HG03025 (cell line): ENCODE measurements at regions not wholly inside any gene's neighbourhood (a gene's known extent, or its start where the extent isn't known, plus 50 kb on each side); places are given as distances from the start of the nearest gene placed in this dataset.

ENCODE experiments used
- ATAC-seq: cut with Tn5 transposase; IDR thresholded peaks from one replicate; pipeline ENCODE4 v1.9.1; 2021; ENCODE audit warnings: mild to moderate bottlenecking, moderate library complexity; ENCODE audit not compliant: unreplicated experiment, low FRiP score

GRCh38 chr2:15762449-15762848 lies 170.8 kb downstream of the DDX1 start:
- no peak for ATAC-seq

GRCh38 chr2:15763106-15763821 lies 171.6 kb downstream of the DDX1 start:
- ATAC-seq: no peak

DNA sequence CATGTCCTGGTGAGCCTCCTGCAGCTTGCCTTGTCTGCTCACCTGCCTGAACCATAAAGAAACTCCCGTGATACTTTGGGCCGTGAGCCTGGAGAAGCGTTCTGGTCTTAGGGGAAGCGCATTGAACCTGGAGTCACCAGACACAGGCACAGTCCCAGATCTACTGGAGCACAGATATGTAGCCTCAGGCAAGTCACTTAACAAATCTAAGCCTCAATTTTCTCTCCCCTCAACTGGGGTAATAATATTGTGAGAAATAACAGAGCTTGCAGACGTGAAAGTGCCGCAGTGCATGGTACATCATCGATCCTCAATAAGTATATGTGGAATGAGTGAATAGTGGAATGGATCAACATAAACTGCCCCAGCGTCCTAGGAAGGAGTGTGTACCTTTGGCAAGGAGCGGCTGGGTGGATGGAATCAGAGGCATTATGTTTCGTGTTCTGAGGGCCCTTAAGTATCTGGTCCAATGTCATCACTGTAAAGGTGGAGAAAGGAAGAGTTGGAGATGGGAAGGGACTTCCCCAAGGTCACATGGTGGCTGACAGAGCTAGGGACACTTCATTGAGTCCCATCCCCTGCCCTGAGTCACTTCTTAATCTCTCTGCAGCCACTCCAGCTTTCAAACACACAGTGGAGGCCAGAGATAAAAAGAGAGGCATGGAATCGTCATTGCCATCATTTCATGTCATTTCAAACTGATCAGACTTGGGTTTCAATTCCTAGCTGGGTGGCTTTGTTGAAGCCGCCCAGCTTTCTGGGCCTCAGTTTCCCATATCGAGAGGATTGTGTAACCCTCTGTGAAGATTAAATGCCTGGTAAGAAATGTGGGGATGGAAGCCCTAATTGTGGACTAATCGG lies 172.4 kb downstream of the DDX1 start:
- no peak for ATAC-seq

GRCh38 chr2:15764683-15765011 lies 173.0 kb downstream of the DDX1 start:
- ATAC-seq: no peak

- ATAC-seq: no peak
These were observed 173.5 kb downstream of the DDX1 start for GRCh38 chr2:15765211-15765610.

DNA sequence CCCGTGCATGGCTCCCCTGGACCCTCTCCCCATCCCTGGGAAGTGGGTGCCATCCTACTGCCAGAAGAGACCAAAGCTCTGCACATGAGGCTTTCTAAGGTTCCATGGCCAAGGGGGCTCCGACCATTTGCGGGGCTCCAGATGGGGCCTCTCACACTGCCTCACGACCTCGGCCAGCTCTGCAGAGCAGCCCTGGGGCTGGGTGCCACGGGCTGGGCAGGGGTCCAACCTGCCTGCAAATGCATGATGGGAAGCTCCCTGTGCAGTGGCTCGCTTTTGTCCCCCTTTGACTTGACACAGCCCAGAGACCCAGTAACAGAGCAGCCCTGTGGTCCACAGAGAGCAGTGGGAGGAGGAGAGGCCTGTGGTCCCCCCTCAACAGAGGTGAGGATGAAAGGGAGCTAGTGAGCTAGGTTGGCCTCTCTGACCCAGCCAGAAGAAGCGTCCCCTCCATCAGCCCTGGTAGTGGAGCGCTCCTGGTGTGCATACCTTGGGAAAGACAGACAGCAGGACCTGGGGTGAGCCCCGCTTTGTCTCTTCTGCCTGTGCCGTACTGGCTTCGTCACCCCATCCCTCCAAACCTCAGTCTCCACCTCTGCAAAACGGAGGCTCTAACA lies 174.1 kb downstream of the DDX1 start:
- no peak for ATAC-seq

- ATAC-seq: no peak
These were observed 174.0 kb upstream of the MYCN start for GRCh38 chr2:15766303-15766861.

DNA sequence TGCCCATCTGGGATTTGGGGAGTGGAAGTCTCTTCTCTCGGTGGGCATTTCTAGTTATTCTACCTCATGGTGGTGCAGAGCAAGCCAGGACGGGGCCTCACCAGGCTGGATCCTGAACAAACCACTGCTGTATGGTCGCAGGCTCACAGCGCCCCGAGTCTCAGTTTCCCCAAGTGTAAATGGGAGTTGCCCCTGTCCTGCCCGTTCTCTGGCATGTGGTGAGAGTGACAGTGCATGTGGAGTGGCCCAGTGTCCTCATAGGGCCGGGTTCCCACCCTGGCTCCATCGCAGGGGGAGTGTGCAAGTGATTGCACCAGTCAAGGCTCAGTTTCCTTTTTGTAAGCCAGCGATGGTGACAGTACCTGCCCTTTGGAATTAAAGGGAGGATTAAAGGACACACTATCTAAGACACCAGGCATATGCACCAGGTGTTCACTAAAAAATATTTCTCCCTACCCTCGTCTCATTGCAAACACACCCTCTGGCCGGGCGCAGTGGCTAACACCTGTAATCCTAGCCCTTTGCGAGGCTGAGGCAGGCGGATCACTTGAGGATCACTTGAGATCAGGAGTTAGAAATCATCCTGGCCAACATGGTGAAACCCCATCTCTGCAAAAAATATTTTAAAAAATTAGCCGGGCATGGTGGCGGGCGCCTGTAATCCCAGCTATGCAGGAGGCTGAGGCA lies 173.3 kb upstream of the MYCN start:
- no peak for ATAC-seq

DNA sequence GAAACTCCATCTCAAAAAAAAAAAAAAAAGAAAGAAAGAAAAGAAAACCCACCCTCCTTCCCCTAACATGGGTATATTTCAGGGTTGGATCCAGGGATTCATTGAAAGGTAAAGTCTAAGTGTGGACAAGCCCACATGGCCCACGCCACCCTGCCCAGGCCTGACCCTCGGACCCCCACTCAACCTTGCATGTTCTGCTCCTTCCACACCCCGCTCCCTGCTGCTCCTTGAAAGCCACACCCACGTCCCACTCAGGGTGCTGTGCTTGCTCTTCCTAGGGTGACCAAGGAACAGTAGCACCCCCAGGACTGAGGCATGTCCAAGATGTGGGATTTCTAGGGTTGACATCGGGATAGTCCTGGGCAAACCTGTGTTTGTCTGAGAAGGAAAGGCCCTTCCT lies 172.7 kb upstream of the MYCN start:
- no peak for ATAC-seq

DNA sequence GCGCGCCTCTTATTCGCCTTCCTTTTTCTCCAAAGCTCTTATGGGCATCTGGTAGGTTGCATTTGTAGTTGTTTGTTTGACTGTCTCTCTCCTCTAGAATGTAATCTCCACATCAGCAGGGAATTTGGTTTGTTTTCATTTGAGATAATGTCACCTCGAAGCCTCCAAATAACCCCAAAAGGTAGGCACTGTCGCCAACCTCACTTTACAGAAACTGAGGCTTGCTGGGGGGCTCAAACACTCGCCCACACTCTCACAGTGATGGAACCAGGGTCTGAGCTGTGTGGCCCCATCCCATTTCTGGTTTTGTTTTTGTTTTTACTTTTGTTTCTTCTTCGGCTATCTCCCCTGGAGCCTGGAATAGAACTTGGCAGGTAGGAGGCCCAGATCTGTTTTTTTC lies 172.2 kb upstream of the MYCN start:
- ATAC-seq: no peak

DNA sequence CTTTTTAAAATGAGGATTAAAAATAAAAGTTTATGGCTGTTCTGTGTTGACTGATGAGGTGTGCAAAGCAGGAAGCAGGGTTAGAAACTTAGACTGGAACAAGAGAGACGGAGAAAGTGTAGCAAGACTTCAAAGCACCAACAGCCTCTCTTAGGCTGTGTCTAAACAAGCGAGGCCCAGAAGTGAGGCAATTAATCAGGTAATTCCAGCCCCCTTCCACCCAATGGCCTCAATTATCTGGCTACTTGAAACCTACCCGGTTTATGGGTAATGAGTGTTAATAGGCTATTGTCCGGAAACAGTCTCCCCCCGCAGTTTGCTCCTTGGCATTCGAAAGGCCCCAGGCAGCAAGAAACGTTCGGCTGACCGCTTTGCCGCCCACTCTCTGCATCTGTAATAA lies 171.7 kb upstream of the MYCN start:
- ATAC-seq: no peak

- ATAC-seq: no peak
These were observed 171.1 kb upstream of the MYCN start for GRCh38 chr2:15769235-15769634.

DNA sequence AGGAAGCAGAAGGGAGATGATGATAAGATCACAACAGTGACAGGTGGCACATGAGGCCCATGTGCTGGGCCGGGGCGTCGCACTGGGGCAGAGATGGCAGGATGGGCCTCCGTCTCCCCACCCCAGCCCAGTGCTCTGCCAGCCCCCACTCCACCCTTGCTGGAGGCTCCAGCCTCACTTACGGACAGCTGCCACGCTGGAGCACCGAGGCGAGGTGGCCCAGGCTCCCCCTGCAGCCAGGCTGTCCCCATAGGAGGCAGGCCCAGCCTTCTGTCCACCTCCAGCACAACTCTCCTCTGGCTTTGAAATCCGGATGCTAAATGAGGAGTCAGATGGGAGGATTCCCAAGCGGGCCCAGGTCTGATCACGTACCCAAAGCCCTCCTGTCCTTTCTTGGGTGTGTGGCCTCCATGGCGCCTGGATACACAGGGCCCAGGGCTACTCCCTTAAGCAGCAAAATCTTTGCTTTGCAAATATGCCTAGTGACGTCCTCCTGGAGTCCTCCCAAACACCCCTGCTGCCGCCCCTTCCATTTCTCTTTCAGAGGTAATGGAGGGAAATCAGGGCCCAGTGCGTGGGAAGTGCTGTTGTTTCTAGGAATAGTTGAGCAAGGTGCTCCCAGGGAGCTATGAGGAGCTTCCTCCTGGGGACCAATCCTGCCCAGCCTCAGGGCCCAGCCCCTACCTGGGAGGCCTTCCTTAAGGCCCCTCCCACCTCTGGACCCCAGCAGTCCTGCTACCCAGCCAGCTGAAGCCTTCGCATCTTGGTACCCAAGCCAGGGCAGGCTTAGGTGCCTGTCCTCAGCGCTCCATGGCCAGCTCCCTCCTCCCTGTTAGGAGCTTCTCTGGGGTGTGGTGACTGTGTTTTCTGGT lies 170.4 kb upstream of the MYCN start:
- no peak for ATAC-seq

DNA sequence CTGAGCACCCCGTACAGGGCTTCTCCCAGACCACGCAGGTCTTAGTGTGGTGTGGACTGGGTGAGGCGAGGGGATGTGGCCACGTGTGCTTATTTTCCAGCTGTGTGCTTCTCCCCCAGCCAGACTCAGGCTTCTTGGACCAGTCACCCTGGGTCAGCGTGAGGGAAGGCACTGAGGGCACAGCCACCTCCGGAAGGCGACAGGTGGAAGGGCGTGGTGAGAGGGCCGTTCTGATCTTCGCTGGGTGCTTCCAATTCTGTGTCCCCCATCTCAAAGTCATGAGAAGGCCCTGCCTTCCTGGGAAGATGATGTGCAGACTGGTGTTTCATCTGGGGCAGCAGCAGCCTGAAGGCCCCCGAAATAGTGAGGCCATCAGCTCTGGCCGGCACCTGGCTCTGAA lies 169.7 kb upstream of the MYCN start:
- no peak for ATAC-seq

- ATAC-seq: no peak
These were observed 169.2 kb upstream of the MYCN start for GRCh38 chr2:15771124-15771523.

DNA sequence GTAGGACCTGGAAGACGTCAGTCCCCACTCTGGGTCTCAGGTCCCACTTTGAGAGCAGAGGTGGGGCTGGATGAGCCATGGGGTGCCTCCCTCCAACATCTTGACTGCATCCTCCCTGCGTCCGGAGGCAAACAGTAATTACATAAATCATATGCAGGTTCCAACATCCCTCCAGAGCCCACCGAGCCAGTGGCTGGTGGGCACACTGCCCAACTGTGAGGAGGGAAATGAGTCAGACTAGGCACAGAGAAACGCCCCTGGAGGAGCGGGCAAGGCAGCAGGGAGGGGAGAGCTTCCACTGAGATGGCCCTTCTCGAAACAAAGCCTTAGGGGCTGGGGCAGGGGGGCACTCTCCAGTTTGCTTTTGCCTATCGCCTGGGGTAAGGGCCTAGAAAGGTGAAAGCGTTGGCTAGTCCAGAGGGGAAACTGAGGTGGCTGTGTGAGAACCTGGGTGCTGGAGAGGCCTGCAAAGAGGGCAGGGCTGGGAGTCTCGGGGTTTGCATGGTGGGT lies 168.2 kb upstream of the MYCN start:
- no peak for ATAC-seq

- no peak for ATAC-seq
These were observed 167.7 kb upstream of the MYCN start for GRCh38 chr2:15772681-15773080.

- no peak for ATAC-seq
These were observed 167.1 kb upstream of the MYCN start for GRCh38 chr2:15773204-15773603.

DNA sequence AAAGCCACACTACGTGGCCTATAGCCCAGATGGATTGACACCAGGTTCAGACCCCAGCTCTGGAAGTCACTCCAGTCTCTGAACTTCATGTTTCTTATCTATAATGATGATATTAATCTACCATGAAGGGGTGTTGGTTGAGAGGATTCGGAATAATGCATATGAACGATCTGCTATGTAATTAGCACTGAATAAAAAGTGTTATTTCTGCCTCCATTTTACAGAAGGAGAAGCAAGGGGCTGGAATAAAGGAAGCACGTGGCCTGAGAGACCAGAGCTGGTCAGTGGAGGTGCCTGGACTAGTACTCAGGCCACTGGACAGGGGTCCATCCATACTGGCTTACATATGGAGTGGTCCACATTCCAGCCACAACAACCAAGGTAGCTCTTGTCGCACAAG lies 166.5 kb upstream of the MYCN start:
- ATAC-seq: no peak
